Left renal cortex interstitium (tissue), 4 donors: ENCODE measurements at regions not wholly inside any gene's neighbourhood (a gene's known extent, or its start where the extent isn't known, plus 50 kb on each side); places are given as distances from the start of the nearest gene placed in this dataset.
A peak's percentile ranks its signal among the peaks of the same experiment; 100 is the strongest.

Experiments used
- DNase-seq, 4 donors: peaks; one replicate each; pipeline ENCODE4 v3.0.0-alpha.2; 2013; ENCODE audit warnings: low read depth in 4 of 4, low spot score in 2 of 4, missing footprints in 1 of 4

DNA sequence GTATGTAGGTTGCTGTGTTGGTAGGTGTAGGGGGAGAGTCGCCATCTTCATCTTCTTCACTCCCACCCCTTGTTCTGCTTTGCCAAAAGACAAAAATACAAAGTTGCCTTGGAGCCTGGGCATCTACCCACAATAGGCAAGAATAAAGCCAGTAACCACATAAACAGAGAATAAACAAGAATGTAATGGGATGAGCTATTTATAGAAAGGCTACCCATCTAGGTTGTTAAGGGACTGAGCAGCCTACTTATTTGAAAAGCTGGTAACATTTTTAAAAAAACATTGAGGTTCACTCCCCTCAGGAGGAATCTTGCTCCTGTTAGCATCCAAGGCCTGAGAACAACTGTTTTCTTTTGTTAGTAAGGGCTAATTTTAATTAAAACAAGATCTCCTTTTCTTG, 301.4 kb upstream of the STXBP5 start:
- DNase-seq: no peak

DNA sequence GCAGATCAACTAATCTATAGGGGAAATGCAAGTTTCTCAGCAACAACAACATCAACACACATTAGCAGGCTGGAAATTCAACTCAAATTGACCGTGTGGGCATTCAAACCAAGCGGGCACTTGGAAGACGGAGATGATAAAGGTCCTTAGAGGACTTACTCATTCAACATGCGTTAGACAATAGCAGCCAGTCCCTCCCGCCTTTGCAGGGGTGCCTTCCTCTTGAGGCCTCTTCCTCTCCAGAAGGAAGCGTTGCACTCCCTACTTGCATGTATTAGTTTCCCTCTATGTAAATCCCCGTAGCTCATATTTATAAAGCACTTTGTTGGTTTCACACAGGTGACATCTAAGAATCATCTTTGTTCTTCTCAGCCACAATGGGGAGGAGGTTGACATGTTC, 300.8 kb upstream of the STXBP5 start:
- no peak for DNase-seq

DNA sequence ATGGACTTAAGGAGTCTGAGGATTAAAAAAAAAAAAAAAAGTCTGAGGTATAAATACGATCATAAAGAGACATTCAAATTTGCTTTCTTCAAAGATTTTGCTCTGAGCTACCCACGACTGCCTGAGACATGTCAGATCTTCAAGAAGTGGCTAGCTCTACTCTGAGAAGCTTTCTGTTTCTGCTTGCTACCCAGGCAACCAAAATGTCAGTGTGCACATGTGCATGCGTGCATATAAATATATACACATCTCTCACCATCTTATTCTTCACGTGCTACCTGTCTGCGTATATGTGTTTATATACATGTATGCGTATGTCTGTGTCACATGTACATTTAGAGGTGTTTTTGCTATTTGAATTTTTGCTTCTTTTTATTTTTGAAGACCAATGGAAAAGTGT, 299.6 kb upstream of the STXBP5 start:
- DNase-seq: no peak

DNA sequence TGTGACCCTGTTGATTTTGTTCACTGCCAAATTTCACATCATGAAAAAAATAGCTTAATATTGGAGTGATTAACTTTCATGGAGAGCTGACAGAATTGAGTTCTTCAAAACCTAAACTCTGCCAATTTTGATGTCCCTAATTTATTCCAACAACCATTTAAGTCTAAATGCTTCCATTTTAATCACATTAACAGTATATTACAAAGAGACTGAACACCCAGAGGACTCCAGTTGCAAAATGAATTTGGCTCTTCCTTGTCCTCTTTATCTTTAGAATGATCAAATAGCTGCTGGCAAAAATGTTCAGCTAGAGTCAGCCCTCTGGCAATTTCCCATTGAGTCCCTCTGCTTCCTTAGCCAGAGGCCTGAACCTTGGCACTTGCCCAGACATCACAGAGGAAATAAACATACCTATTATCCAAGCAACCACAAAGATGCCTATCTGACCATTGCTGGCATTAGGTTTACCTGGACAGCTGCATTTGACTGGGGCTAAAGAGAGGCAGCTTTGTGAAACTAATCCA, 299.0 kb upstream of the STXBP5 start:
- DNase-seq: no peak

DNA sequence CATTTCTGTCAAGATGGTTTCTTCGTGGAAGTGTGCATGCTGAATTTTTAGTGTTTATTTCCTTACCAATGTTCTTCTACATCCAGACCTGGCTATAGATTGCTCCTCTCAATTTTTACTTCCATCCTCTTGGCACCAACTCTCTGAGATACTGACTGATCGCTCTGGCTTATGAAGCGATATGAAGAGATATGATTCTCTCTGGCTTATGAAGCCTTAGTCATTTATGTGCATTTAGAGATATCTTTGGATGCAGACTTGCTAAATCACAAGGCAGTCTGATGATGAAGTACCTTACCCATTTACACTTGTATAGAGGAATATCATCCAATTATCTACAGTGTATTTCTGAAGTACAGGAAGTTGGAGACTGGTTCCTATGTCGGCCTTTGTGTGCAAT, 295.4 kb upstream of the STXBP5 start:
- DNase-seq: no peak

DNA sequence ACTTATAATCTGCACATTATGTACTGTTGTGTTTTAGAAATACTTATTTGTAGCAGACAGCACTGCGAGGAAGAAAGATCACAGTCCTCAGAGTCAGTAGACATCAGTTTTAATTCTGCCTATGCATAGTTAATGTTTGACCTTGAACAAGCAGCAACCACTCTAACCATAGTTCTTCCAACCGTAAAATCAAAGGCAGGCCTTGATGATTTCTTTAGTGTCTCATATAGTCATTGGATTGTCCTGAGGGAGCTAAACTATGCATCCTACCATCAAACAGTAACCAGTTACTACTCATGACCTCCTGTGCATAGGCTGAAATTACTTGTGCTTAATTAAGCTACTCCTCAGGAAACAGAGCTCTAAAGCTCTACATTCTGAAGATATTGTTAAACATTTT, 294.8 kb upstream of the STXBP5 start:
- no peak for DNase-seq

DNA sequence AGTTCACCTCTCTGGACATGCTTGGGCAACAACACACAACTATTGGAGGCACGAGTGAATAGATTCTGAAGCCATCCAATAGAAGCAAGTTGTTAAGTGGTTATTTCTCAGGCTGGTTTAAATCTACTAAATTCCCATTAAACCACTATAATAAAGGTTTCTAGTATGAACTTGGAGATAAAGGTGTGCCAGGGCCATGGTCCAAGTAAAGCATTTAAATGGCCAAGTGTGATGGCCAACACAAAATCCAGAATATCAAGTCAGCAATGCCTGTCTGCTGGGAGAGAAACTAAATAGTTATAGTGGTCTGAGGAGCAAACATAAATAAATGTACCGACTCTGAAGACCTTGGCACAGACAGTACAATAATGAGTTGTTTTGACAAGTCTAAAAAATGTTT, 294.3 kb upstream of the STXBP5 start:
- no peak for DNase-seq

DNA sequence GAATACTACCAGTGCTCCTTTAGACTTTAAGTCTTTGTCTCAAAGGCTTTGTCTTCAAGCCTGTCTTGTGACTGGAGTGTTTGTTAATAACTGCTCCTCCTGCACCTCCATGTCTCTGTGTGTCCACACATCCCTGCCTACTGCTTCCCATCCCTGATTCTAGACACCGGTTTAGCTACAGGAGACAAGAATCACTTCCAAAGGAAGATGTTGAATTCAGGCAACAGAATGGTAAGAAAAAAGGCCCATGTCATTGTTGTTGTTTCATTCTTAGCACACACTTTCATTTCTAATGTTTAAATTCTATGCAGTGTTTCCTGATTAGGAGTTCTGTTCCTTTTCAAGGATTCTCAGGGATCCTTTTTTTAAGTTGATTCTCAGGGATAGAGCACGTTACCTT, 293.6 kb upstream of the STXBP5 start:
- no peak for DNase-seq

DNA sequence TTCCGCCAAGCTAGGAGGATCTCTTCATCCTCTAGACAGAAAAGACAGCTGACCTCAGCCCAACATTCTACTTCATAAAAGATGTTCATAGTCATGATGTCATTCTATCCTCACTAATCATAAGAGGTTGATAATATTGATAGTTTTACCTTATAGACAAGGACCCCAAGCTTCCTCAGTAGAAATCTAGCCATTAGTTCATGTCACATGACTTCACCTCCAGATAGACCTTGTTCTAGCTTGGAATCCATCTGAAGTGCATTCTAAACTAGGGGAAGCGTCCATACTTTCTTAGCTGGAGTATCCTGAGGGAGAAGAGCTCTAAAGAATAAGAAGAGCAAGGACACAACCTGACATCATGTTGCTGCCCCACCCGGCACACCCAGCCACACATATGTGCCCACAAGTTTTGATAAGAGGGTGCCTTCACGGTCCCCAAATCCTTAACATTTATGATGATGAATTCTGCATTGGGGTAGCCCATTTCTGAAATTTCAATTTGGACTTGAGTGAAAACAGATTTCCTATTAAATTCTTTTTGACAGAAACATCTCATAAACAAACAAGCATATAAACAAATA, 292.5 kb upstream of the STXBP5 start:
- no peak for DNase-seq

DNA sequence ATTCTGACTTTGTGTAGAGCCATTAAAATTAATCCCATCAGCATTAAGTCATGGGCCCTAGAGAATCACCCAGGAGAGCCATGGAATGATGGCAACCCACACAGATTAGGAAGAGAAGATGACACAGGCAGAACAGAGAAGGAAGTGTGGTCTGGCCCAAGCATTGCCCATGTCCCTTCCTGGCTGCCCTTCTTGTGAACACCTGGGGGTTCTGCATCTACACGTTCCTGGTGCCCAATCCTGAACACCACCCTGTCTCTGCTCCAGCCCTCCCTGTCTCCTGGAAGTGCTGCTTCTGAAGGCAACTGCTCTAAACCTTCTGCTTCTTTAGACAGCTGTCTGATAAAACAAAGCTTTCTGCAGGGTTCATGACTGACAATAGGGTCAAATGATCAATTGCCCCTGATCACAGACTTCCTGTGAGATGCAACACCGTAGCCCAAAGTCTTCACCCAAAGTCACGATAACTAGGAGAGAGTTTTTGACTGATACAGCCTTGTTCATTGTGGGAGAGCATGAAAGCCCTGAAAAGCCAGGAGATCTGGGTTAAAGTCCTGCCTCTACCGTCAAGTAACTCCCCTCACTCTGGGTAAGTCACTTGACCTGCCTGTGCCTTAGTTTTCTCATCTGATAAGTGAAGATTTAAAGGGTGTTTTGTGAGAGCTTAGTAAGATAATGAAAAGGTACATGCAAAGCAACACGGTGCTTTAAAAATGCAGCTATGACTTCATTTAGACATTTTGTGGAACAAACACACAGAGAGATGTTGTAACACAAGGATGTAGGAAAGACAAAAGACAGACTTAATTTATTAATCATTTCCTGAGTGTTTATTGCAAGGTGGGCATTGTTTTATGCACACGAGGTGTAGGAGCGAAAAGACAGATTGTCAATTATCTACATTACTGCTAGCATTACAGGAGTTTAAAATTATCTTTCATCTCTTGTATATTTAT, 291.2 kb upstream of the STXBP5 start:
- DNase-seq: no peak

DNA sequence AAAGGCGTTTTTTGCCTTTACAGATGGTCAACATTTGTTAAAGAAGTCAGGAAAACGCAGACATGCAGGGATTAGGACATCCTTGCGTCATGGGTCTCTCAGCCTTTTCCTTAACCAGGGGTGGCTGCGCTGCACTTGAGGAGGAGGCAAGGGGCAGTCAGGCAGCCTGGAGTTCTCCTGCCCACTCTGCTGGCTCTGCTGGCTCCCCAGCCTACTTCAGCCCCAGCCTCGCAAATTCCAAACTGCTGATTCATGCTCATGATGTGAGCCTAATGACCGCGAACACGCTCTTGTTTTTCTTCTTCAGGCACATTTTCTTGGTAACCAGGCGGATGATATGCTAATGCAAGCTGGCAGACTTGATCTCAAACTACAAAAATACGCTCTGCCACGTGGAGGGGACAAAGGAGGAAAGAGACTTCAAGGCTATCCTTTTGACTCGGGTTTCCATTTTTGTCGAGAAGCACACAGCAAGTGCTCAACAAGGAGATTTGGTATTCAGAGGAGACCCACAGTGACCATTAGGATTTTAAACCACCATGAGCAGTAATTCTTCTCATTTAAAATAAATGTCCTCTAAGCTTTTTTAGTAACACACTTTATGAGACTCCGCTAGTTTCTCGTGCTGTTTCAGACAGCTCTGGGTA, 290.3 kb upstream of the STXBP5 start:
- DNase-seq: peak in 3 of 4 donors; percentile 55 to 83 (median 67)

DNA sequence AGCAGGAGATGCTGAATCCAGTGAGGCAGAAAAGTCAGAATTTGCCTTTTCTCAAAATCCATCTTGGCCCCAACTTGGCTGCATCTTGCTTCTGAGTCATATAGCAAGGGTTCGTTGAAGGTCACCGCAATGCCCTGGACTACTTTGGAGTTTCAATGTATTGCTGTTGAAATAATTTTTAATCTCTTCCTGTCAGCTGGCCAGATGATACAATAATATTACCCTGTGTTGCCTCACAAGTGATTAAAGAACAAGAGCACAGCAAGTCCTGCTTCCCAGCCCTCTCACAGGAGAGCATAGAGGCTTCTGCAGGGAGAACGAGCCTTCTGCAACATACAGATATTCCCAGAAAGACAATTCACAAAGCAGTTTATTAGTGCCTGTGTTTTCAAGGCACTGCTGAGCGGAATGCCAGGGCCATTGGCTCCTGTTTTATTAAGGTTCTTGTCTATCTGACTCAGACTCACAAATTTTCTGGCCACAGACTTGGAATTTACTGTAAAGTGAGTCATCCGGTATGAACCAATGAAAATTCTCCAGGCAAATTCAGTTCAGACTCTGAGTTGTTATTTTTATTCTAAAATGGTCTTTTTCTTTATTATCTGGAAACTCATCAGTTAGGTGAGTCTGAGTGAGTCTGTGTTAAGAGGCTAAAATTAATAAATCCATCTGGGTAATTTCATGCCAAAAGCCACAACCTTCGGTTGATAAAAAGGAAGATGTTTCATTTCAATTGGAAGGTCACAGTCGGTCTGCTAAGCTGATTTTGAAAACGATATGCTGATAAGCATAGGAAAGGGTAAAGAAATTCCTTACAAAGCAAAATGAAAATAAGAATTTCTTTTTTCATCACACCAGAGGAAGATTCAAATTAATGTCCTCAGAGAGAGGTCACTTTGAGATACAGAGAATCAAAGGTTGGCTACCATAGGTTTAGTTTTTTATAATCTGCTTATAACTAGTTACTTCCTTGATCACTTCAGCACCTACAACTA, 289.4 kb upstream of the STXBP5 start:
- no peak for DNase-seq

DNA sequence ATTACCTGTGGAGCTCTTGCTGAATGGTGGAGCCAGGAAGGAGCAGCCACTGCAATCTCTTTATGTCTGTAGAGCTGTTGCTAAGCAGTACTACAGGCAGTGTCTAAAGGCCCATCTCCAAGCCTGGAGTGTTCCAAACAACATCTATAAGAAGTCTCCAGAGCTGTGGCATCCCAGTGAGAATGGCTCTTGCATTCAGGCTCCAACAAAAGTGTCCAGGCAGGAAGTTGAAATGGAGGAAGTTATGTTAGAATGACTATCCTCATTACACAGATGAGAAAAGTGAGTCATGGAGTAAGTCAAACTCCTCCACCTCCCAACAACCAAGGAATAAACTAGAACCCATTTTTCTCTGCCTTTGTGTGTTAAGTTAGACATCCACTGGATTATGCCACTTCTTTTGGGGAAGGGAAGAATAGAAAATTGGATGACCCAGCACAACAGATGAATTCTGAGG, 288.5 kb upstream of the STXBP5 start:
- no peak for DNase-seq

DNA sequence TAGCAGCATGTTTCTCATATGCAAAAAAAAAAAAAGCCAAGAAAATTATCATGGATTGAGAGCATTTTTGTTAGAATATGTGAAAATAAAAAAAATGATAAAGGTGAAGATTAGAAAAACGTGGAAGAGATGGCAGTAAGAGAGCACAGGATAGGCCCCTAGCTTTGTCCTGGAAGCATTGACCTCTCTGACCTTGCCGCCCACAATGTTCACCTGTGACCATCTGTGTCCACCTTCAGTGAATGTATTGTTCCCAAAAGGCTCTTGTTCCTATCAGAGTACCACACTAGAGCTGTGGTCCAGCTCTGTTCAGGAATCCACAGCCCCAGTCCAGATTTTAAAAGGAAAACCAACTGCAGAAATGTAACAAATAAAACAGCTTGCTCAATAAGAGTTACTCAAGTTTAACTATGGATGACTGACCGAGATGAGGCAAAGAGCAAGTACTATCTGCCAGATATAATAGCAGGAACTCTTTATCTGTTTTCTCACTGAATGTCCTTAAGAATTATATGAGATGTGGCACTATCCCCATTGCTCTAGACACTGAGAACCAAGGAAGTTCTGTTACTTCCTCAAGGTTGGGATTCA, 287.7 kb upstream of the STXBP5 start:
- no peak for DNase-seq

DNA sequence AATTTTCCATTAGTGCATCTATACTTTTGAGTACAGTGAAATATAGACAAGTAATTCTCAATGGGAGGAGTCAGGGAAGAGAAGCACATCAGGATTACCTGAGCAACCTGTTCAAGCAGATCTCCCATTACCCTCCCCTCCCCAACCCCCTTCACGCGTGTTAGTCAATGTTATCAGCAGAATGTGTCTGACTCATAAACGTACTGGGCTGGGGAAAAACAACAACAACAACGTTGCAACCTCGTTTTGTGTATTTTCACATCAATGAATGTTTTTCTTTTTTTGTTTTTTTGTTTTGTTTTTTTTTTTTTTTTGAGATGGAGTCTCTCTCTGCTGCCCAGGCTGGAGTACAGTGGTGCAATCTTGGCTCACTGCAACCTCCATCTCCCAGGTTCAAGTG, 287.0 kb upstream of the STXBP5 start:
- DNase-seq: no peak

DNA sequence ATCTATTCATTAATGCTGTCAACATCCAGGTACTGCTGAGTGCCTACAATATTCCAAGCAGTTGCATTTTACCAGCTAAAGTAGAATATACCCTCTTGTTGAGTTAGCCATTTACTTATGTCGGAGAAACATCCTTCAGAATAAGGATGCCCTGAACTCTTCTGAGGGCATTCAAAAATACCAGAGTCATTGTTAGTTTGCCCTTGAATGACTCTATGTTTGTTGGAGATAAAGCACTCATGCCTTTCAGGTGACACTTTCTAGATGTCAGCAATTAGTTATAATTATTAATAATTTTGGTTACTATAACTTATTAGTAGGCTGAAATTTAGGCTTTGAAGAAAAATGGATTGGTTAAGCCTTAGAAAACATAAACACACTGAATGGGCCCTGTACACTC, 286.2 kb upstream of the STXBP5 start:
- DNase-seq: no peak

DNA sequence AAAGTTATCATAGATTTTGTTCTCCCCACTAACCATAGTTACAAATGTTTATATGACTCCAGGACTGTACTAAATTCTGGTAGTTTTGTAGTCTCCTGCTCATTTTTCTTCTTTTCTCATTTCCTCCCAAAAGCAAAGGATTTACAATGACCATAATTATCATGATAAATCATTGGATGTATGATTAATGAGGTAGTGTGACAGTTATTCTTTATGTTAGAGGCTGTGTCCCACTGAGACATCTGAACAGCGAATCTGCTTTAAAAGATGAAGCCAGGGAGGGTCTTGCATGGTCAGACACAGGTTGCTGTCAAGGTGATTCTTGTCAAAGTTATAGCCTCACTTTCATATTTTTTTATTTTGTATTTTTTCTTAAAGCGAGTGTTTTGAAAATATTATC, 285.2 kb upstream of the STXBP5 start:
- DNase-seq: no peak

DNA sequence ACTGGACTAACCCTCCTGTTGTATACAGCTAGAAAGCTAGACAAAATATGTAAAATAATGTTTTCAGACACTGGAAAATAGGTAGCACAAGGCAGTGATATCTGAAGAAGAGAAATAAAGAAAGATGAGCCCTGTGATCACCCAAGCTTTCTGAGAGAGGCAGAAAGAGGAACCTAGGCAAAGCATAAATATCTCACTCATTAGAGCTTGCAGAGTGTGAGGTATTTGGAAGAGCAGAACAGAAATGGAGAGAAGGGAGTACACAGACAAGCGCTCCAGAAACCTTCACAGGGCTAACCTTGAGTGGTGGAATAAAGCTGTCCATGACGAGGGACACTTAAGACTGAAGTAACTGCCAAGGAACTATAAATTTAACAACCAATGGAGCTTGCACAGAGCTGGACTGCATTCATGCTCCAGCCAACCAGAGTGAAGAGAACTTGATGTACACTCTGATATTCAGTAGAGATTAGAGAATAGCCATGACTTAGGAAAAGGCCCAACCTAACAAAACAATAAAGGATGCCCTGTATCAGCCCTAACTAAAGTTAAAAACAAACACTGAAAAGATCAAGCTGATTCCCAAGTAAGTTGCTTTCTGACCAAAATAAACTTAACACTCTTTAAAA, 280.9 kb upstream of the STXBP5 start:
- DNase-seq: no peak

DNA sequence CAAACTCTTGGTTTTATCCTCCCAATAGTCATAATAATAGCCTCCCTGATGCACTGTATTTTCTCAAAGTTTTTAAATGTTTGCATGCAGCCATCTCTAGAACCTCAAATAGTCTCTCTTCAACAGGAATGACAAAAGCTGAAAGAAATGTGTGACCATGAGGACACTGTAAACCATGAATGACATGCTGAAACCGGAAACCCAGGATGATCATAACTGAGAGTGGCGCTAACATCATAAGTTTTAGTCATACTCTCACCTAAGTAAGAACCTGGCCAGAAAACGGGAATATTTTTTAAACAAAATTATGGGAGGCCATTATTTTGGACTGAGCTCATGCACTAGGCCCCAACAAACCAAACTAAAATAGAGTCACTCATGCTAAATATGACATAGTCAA, 278.4 kb upstream of the STXBP5 start:
- no peak for DNase-seq
